ENCODE measurements at regions not wholly inside any gene's neighbourhood (a gene's known extent, or its start where the extent isn't known, plus 50 kb on each side); places are given as distances from the start of the nearest gene placed in this dataset.

DNA sequence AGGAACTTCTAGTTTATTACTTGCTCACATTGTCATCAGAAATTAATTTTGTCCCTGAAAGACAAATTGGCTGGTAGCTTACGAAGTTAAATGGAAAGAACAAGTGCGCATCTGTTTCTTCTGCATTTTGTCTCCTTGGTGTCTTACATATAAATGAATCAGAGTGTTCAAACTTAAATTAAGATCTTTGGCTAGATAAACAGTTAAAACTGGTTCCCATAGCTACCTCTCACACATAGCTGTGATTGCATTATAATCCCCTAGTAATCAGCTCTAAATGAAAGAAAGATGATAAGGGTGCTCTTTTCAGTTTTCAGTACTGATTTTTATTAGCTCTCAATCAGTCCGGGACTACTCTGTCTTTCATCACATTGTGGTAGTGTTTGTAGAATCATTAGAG, 124.2 kb upstream of the LMO4 start:
- Histone ChIP-seq H3K36me3 (no peaks in the 10 kb centered on the region), H3K9me3 (no peaks in the 10 kb centered on the region), H3K4me1 (no peaks in the 10 kb centered on the region), H3K4me3 (replicated peaks in 1 of 3) (no peak overlapping the region), H3K27me3 (no peaks in the 10 kb centered on the region), H3K27ac (no peak overlapping the region)
- 86 to 88% methylated on average over 3 of the region's 3 CpGs for WGBS, 2 donors
- no peak for DNase-seq
- no peak for TF ChIP-seq POLR2A (IDR thresholded peaks at IDR 0.05)
- TF ChIP-seq, protein P1, sequence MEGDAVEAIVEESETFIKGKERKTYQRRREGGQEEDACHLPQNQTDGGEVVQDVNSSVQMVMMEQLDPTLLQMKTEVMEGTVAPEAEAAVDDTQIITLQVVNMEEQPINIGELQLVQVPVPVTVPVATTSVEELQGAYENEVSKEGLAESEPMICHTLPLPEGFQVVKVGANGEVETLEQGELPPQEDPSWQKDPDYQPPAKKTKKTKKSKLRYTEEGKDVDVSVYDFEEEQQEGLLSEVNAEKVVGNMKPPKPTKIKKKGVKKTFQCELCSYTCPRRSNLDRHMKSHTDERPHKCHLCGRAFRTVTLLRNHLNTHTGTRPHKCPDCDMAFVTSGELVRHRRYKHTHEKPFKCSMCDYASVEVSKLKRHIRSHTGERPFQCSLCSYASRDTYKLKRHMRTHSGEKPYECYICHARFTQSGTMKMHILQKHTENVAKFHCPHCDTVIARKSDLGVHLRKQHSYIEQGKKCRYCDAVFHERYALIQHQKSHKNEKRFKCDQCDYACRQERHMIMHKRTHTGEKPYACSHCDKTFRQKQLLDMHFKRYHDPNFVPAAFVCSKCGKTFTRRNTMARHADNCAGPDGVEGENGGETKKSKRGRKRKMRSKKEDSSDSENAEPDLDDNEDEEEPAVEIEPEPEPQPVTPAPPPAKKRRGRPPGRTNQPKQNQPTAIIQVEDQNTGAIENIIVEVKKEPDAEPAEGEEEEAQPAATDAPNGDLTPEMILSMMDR (IDR thresholded peaks at IDR 0.05) = no peak
- intact Hi-C loops (cut with DNase I) = no loop called here

- H3K36me3 ChIP-seq = no peaks in the 10 kb centered on the region
- no peak for DNase-seq
- H3K27ac ChIP-seq = no peak overlapping the region
- H3K4me1 ChIP-seq = no peaks in the 10 kb centered on the region
- H3K4me3 ChIP-seq (replicated peaks in 1 of 3) = no peak overlapping the region
- intact Hi-C loops (cut with DNase I) = no loop called here
- TF ChIP-seq, protein P1 (IDR thresholded peaks at IDR 0.05) = no peak
- TF ChIP-seq POLR2A (IDR thresholded peaks at IDR 0.05) = no peak
- H3K27me3 ChIP-seq = no peaks in the 10 kb centered on the region
- H3K9me3 ChIP-seq = no peaks in the 10 kb centered on the region
- 83 to 86% methylated on average over 8 of the region's 8 CpGs for WGBS, 2 donors
Observed at GRCh38 chr1:87204921-87205320, 123.8 kb upstream of the LMO4 start.

DNA sequence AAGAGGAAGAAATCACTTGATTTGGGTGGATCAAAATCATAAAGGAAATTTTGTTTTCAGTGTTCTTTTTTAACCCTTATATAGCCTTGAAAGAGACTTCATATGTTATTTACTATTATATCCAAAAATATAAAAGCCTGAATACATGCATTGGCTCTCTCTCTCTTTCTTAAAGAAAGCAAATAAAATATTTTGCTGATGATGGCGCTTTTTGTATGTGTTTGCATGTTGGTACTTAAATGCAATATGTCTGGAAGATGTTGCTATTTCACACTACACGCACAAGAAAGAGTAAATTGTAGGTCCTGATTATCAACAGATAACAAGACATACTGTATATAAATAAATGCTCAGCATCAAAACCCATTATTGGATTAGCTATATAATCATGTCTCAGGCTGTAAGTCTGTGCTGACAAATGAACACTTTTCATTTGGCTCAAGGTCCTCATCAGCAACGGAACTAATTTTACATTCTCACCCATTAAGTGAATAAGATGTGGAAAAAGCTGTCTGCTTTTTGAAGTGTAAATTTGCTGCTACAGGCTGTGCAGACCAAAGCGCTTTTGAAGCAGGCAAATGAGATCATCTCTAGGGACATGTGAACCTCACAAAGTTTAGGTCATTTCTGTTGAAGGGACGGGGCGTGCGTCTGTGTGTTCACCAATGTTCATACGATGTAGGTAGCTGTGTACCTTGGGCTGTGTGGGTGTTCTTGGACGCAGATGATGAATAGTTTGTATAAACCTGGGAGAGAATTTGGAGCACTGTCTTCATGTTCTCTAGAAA, 122.4 kb upstream of the LMO4 start:
- intact Hi-C loops (cut with DNase I) = no loop called here
- Histone ChIP-seq H3K9me3 (no peaks in the 10 kb centered on the region), H3K4me3 (replicated peaks in 1 of 3) (no peak overlapping the region), H3K4me1 (no peaks in the 10 kb centered on the region), H3K27ac (no peak overlapping the region), H3K36me3 (no peaks in the 10 kb centered on the region), H3K27me3 (no peaks in the 10 kb centered on the region)
- WGBS, 2 donors = 92 to 96% methylated on average over 9 of the region's 9 CpGs
- TF ChIP-seq, protein P1 (IDR thresholded peaks at IDR 0.05) = no peak
- no peak for TF ChIP-seq POLR2A (IDR thresholded peaks at IDR 0.05)
- DNase-seq = no peak

DNA sequence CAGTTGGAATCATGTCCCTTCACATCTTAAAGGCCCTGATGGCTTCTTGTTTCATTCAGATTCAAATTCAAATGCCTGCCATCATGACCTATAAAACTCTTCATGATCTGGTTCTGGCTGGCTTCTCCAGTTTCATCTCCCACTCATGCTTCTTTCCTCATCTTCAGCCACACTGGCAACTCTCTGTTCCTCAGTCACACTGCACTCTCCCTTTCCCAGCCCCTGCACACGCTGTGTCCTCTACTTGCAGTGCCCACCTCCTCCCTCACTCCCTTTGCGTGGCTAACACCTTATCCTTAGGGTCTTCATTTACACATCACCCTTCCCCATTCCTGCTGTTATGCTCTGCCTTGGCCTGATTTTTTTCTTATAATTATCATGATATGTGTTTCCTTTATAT, 120.6 kb upstream of the LMO4 start:
- no peak for TF ChIP-seq POLR2A (IDR thresholded peaks at IDR 0.05)
- TF ChIP-seq, protein P1 (IDR thresholded peaks at IDR 0.05) = no peak
- H3K27me3 ChIP-seq = no peaks in the 10 kb centered on the region
- H3K4me3 ChIP-seq (replicated peaks in 1 of 3) = no peak overlapping the region
- H3K36me3 ChIP-seq = no peaks in the 10 kb centered on the region
- no peaks in the 10 kb centered on the region for H3K4me1 ChIP-seq
- no peak overlapping the region for H3K27ac ChIP-seq
- 95 to 97% methylated on average over 2 of the region's 2 CpGs for WGBS, 2 donors
- intact Hi-C loops (cut with DNase I) = no loop called here
- DNase-seq = no peak
- no peaks in the 10 kb centered on the region for H3K9me3 ChIP-seq

GRCh38 chr1:87208931-87209330, 119.7 kb upstream of the LMO4 start:
- H3K4me1 ChIP-seq = no peaks in the 10 kb centered on the region
- no peaks in the 10 kb centered on the region for H3K9me3 ChIP-seq
- H3K27me3 ChIP-seq = no peaks in the 10 kb centered on the region
- no peak overlapping the region for H3K27ac ChIP-seq
- TF ChIP-seq, protein P1 (IDR thresholded peaks at IDR 0.05) = no peak
- no peak for TF ChIP-seq POLR2A (IDR thresholded peaks at IDR 0.05)
- H3K36me3 ChIP-seq = no peaks in the 10 kb centered on the region
- 88 to 94% methylated on average over 4 of the region's 4 CpGs for WGBS, 2 donors
- DNase-seq = no peak
- H3K4me3 ChIP-seq (replicated peaks in 1 of 3) = no peak overlapping the region
- intact Hi-C loops (cut with DNase I) = no loop called here

Data from thyroid gland (tissue), 4 donors.